GM15510 (cell line): ENCODE measurements at regions not wholly inside any gene's neighbourhood (a gene's known extent, or its start where the extent isn't known, plus 50 kb on each side); places are given as distances from the start of the nearest gene placed in this dataset.

Experiments used
- POLR2A ChIP-seq: IDR thresholded peaks from 3 replicates; pipeline ENCODE4 v1.6.1; 2011; ENCODE audit warnings: borderline replicate concordance; ENCODE audit not compliant: insufficient read length; ENCODE audit errors: extremely low read depth

DNA sequence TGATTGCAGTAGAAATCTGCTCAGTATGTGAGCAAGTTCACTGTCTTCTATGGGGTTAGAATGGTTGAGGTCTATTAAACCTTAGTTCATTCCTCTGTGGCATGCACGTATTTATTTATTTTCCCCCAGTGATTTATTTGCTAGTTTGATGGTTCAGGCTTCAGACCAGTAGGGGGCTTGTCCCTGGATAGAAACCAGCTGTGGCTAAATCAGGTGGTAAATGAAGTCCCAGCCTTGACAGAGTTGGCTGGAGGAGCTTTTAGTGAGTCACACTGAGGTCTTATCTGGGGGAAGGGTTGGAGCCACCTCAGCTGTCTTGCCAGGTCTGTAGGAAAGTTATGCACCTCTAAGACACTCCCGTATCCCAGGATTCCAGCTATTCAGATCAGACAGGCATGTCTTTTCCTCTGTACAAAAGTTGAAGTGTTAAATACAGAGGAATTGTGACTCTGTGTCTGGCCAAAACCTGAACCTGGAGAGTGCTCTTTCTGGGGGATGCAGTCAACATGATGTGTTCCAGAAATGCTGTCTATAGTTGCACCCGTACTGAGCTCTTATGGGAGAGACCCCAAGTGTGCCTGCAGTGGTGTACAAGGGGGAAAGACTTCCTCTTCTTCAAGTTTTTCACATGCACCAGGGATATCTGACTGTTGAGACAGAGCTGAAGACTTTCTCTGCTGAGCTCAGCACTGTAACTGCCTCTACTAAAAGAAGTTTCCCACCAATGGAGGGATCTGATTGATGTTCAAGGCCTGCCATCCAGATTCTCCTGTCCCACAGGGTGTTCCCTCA is 1322.1 kb downstream of the TMEM121 start:
- TF ChIP-seq POLR2A, result no peak

- peak; percentile 44 for TF ChIP-seq POLR2A
Observed at GRCh38 chr14:106850913-106851825, 1324.8 kb downstream of the TMEM121 start.

DNA sequence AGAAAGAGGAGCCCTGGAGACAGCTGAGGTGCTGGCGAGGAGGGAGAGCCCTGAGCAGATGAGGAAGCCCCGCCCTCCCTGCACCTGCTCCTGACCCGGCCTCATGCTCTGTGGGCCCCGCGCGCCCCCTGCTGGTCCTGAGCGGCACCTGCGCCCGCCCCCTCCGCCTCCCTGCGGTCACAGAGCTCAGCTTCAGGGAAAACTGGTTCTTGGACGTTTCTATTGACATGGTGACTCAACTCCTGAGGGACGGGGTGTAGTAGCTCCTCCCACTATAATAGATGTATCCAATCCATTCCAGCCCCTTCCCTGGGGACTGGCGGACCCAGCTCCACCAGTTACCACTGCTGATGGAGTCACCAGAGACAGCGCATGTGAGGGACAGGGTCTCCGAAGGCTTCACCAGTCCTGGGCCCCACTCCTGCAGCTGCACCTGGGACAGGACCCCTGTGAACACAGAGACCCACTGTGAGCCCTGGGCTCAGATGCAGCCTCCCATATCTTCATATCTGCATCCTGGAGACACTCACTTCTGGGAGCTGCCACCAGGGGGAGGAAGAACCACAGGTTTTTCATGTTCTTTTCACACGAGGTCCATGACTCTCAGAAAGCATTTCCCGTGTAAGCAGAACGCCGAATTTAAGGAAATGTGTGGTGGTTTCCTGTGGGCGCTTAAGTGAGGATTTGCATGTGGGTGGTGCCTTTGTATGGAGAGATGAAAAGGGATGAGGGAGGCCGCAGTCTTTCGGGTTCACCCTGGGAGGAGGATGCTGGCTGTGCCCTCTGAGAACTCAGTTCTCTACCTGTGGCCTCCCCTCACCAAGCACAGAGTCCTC is 1346.4 kb downstream of the TMEM121 start:
- TF ChIP-seq POLR2A, result no peak

- TF ChIP-seq POLR2A, result no peak
Observed at GRCh38 chr14:106874350-106874749, 1348.0 kb downstream of the TMEM121 start.

DNA sequence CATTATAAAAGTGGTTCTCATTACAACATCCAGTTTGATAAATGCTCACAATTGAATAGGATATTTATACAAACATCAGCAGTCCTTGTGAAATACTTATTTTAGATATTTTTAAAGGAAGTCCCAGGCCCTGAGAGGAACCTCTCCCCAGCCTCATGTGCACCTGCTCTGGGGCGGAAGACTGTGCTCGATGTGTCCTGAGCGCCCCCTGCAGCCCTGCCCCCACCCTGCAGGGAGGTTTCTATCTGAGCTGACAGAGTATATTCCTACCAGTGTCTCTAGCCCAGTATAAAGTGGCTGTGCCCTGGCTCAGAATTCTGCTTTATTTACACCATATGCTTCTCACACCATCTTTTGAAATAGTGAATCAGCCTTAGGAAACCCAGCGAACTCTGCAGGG is 1349.1 kb downstream of the TMEM121 start:
- TF ChIP-seq POLR2A, result no peak

DNA sequence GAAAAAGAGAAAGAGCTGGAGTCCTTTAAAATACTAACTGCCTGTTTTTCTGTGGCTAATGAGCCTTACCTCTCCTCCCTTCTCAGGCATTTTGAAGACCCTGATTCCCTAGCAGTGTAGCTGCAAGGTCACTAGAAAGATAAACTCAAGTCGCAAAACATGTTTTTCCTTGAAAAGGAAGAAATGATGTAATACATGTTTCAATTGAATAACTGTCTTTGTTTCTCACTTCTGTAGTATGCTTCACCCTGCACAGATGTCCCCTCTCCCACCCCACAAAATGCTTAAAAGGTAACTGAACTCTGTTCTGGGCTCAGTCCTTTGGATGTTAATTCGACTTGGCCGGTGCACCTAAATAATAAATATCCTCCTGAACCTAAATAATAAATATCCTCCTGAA is 1350.3 kb downstream of the TMEM121 start:
- TF ChIP-seq POLR2A, result no peak

- TF ChIP-seq POLR2A, result no peak
Observed at GRCh38 chr14:106877517-106877916, 1351.1 kb downstream of the TMEM121 start.

GRCh38 chr14:106879241-106879640 is 1352.9 kb downstream of the TMEM121 start:
- no peak for TF ChIP-seq POLR2A

DNA sequence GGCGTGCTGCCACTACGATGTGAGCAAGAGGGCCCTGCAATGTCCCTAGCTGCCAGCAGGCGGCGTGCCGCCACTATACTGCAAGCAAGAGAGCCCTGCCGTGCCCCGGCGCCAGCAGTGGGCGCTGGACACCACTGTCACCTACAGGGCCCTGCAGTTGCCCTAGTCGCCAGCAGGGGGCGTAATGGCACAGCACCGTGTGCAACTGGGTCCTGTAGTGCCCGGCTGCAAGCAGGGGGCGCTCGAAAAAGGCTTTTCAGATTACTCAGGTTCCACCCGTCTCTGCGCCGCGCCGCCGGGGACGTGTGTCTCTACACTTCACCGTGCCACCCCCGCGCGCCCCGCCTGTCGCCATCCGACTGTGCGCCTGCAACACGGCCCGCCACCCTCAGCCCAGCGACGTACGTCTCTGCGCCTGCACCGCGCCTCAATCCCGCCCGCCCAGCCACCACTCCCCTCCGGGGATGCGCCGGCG is 1356.9 kb downstream of the TMEM121 start:
- TF ChIP-seq POLR2A, result no peak
